ENCODE measurements at regions not wholly inside any gene's neighbourhood (a gene's known extent, or its start where the extent isn't known, plus 50 kb on each side); places are given as distances from the start of the nearest gene placed in this dataset.
"Not testable (repeated sequence)": the region's sequence is repeated elsewhere in the genome, so short reads cannot be mapped to it uniquely, and the experiment has no call there.

DNA sequence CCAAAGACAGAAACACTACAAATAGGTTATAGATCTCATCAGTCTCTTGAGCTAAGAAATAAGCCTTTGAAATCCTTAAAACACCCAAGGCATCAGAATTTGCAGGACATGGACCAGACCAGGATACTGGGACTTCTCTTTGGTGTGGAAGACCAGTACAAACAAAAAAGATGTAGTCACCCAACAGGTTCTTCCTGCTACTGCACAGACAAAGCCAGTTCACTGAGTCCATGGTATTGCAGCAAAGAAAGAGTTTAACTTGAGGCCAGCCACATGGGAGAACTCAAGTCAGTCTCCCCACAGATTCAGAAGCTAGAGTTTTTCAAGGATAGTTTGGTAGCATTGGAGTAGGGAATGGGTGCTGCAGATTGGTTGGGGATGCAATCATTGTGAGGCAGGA, 169.6 kb upstream of the NDUFV2 start:
- no peaks in the 10 kb centered on the region for H3K27me3 ChIP-seq (ENCODE audit: control insufficient read depth, insufficient read depth, low read length)
- no peak overlapping the region for H3K4me3 ChIP-seq (ENCODE audit: low read depth, low read length)
- H3K4me1 ChIP-seq (ENCODE audit: control insufficient read depth, insufficient read depth, low read length): peaks cover 5% of the 10 kb centered on the region
- no peaks in the 10 kb centered on the region for H3K36me3 ChIP-seq (ENCODE audit: control insufficient read depth, insufficient read depth, low read length)
- DNase-seq (ENCODE audit: low read depth in 4 of 6, low spot score in 6 of 6): no peak
- H3K27ac ChIP-seq (ENCODE audit: low read depth, low read length): no peak overlapping the region
- no peaks in the 10 kb centered on the region for H3K9me3 ChIP-seq (ENCODE audit: control insufficient read depth, insufficient read depth, low read length)

GRCh38 chr18:8933714-8934284, 168.7 kb upstream of the NDUFV2 start:
- no peaks in the 10 kb centered on the region for H3K27me3 ChIP-seq (ENCODE audit: control insufficient read depth, insufficient read depth, low read length)
- DNase-seq (ENCODE audit: low read depth in 4 of 6, low spot score in 6 of 6): peak in 1 of 6 donors; percentile 35
- H3K9me3 ChIP-seq (ENCODE audit: control insufficient read depth, insufficient read depth, low read length): no peaks in the 10 kb centered on the region
- no peak overlapping the region for H3K4me3 ChIP-seq (ENCODE audit: low read depth, low read length)
- H3K4me1 ChIP-seq (ENCODE audit: control insufficient read depth, insufficient read depth, low read length): peaks cover 5% of the 10 kb centered on the region
- H3K27ac ChIP-seq (ENCODE audit: low read depth, low read length): no peak overlapping the region
- whole genome bisulfite sequencing (ENCODE audit: insufficient coverage): no CpG with 5 or more reads among the region's 1 CpG
- H3K36me3 ChIP-seq (ENCODE audit: control insufficient read depth, insufficient read depth, low read length): no peaks in the 10 kb centered on the region

GRCh38 chr18:8935346-8935745, 167.2 kb upstream of the NDUFV2 start:
- H3K4me1 ChIP-seq (ENCODE audit: control insufficient read depth, insufficient read depth, low read length); H3K9me3 ChIP-seq (ENCODE audit: control insufficient read depth, insufficient read depth, low read length); H3K27ac ChIP-seq (ENCODE audit: low read depth, low read length); H3K36me3 ChIP-seq (ENCODE audit: control insufficient read depth, insufficient read depth, low read length); H3K4me3 ChIP-seq (ENCODE audit: low read depth, low read length); DNase-seq (ENCODE audit: low read depth in 4 of 6, low spot score in 6 of 6); H3K27me3 ChIP-seq (ENCODE audit: control insufficient read depth, insufficient read depth, low read length): not testable (repeated sequence)
- WGBS (ENCODE audit: insufficient coverage): 97% methylated on average over 16 of the region's 24 CpGs

GRCh38 chr18:8936619-8937018, 165.9 kb upstream of the NDUFV2 start:
- 89% methylated on average over 3 of the region's 3 CpGs for WGBS (ENCODE audit: insufficient coverage)
- no peaks in the 10 kb centered on the region for H3K36me3 ChIP-seq (ENCODE audit: control insufficient read depth, insufficient read depth, low read length)
- H3K9me3 ChIP-seq (ENCODE audit: control insufficient read depth, insufficient read depth, low read length): no peaks in the 10 kb centered on the region
- no peak for DNase-seq (ENCODE audit: low read depth in 4 of 6, low spot score in 6 of 6)
- H3K27ac ChIP-seq (ENCODE audit: low read depth, low read length): no peak overlapping the region
- no peak overlapping the region for H3K4me3 ChIP-seq (ENCODE audit: low read depth, low read length)
- peaks cover 5% of the 10 kb centered on the region for H3K4me1 ChIP-seq (ENCODE audit: control insufficient read depth, insufficient read depth, low read length)
- H3K27me3 ChIP-seq (ENCODE audit: control insufficient read depth, insufficient read depth, low read length): no peaks in the 10 kb centered on the region

GRCh38 chr18:8937160-8938094, 165.1 kb upstream of the NDUFV2 start:
- H3K4me3 ChIP-seq (ENCODE audit: low read depth, low read length): no peak overlapping the region
- WGBS (ENCODE audit: insufficient coverage): 60% methylated on average over 2 of the region's 9 CpGs
- H3K4me1 ChIP-seq (ENCODE audit: control insufficient read depth, insufficient read depth, low read length): peaks cover 5% of the 10 kb centered on the region
- H3K9me3 ChIP-seq (ENCODE audit: control insufficient read depth, insufficient read depth, low read length): no peaks in the 10 kb centered on the region
- H3K27me3 ChIP-seq (ENCODE audit: control insufficient read depth, insufficient read depth, low read length): no peaks in the 10 kb centered on the region
- DNase-seq (ENCODE audit: low read depth in 4 of 6, low spot score in 6 of 6): no peak
- H3K27ac ChIP-seq (ENCODE audit: low read depth, low read length): no peak overlapping the region
- H3K36me3 ChIP-seq (ENCODE audit: control insufficient read depth, insufficient read depth, low read length): no peaks in the 10 kb centered on the region

GRCh38 chr18:8938817-8939216, 163.7 kb upstream of the NDUFV2 start:
- no peak for DNase-seq (ENCODE audit: low read depth in 4 of 6, low spot score in 6 of 6)

GRCh38 chr18:8942021-8942908, 160.2 kb upstream of the NDUFV2 start:
- DNase-seq (ENCODE audit: low read depth in 4 of 6, low spot score in 6 of 6): peak in 1 of 6 donors; percentile 38
- H3K4me3 ChIP-seq (ENCODE audit: low read depth, low read length): no peak overlapping the region
- H3K4me1 ChIP-seq (ENCODE audit: control insufficient read depth, insufficient read depth, low read length): peaks cover 6% of the 10 kb centered on the region
- H3K27ac ChIP-seq (ENCODE audit: low read depth, low read length): no peak overlapping the region
- H3K36me3 ChIP-seq (ENCODE audit: control insufficient read depth, insufficient read depth, low read length): no peaks in the 10 kb centered on the region
- WGBS (ENCODE audit: insufficient coverage): 60% methylated on average over 1 of the region's 6 CpGs
- H3K9me3 ChIP-seq (ENCODE audit: control insufficient read depth, insufficient read depth, low read length): no peaks in the 10 kb centered on the region
- H3K27me3 ChIP-seq (ENCODE audit: control insufficient read depth, insufficient read depth, low read length): no peaks in the 10 kb centered on the region

More at GRCh38 chr18:8938817-8939216, 163.7 kb upstream of the NDUFV2 start:
- Histone ChIP-seq H3K27ac (ENCODE audit: low read depth, low read length) (no peak overlapping the region), H3K4me3 (ENCODE audit: low read depth, low read length) (no peak overlapping the region), H3K27me3 (ENCODE audit: control insufficient read depth, insufficient read depth, low read length) (no peaks in the 10 kb centered on the region), H3K4me1 (ENCODE audit: control insufficient read depth, insufficient read depth, low read length) (peaks cover 5% of the 10 kb centered on the region), H3K9me3 (ENCODE audit: control insufficient read depth, insufficient read depth, low read length) (no peaks in the 10 kb centered on the region), H3K36me3 (ENCODE audit: control insufficient read depth, insufficient read depth, low read length) (no peaks in the 10 kb centered on the region)
- WGBS (ENCODE audit: insufficient coverage): 70% methylated on average over 3 of the region's 7 CpGs

GRCh38 chr18:8942909-8943545, 159.5 kb upstream of the NDUFV2 start:
- WGBS (ENCODE audit: insufficient coverage): 83% methylated on average over 14 of the region's 15 CpGs
- no peak overlapping the region for H3K27ac ChIP-seq (ENCODE audit: low read depth, low read length)
- no peak for DNase-seq (ENCODE audit: low read depth in 4 of 6, low spot score in 6 of 6)

More at GRCh38 chr18:8942909-8943545, 159.5 kb upstream of the NDUFV2 start:
- Histone ChIP-seq H3K27me3 (ENCODE audit: control insufficient read depth, insufficient read depth, low read length) (no peaks in the 10 kb centered on the region), H3K36me3 (ENCODE audit: control insufficient read depth, insufficient read depth, low read length) (no peaks in the 10 kb centered on the region), H3K4me3 (ENCODE audit: low read depth, low read length) (no peak overlapping the region), H3K9me3 (ENCODE audit: control insufficient read depth, insufficient read depth, low read length) (no peaks in the 10 kb centered on the region), H3K4me1 (ENCODE audit: control insufficient read depth, insufficient read depth, low read length) (peaks cover 5% of the 10 kb centered on the region)

Measured in spinal cord (tissue), 9 donors.